Hepatocyte (in vitro differentiated cells): ENCODE measurements at regions not wholly inside any gene's neighbourhood (a gene's known extent, or its start where the extent isn't known, plus 50 kb on each side); places are given as distances from the start of the nearest gene placed in this dataset.
A peak's percentile ranks its signal among the peaks of the same experiment; 100 is the strongest.
"Not testable (repeated sequence)": the region's sequence is repeated elsewhere in the genome, so short reads cannot be mapped to it uniquely, and the experiment has no call there.

Experiments used
- DNase-seq: peaks from one replicate; pipeline ENCODE4 v3.0.0-alpha.2; 2016; ENCODE audit warnings: low spot score
- H2AFZ ChIP-seq: fragments of 200-600 bp; sonication (generic); 2 replicates; pipeline ENCODE4 v1.6.0; 2016; ENCODE audit warnings: antibody characterized with exemption, mild to moderate bottlenecking
- H3K27ac ChIP-seq: fragments of 200-600 bp; sonication (generic); 2 replicates; pipeline ENCODE4 v1.5.1; 2016; ENCODE audit warnings: mild to moderate bottlenecking
- H3K27me3 ChIP-seq: fragments of 200-600 bp; sonication (generic); 2 replicates; pipeline ENCODE4 v1.6.1; 2016
- H3K36me3 ChIP-seq: fragments of 200-600 bp; sonication (generic); replicated peaks from 2 replicates; pipeline ENCODE4 v1.5.1; 2016; ENCODE audit warnings: low read depth; ENCODE audit not compliant: insufficient read depth
- H3K4me1 ChIP-seq: fragments of 200-600 bp; sonication (generic); 2 replicates; pipeline ENCODE4 v1.5.1; 2016; ENCODE audit warnings: mild to moderate bottlenecking, moderate library complexity; ENCODE audit not compliant: insufficient read depth
- H3K4me2 ChIP-seq: fragments of 200-600 bp; sonication (generic); 2 replicates; pipeline ENCODE4 v1.6.0; 2016
- H3K4me3 ChIP-seq: fragments of 200-600 bp; sonication (generic); 2 replicates; pipeline ENCODE4 v1.5.1; 2016; ENCODE audit warnings: mild to moderate bottlenecking
- H3K79me2 ChIP-seq: fragments of 200-600 bp; sonication (generic); 2 replicates; pipeline ENCODE4 v1.6.0; 2017; ENCODE audit warnings: mild to moderate bottlenecking
- H3K9me2 ChIP-seq: fragments of 200-600 bp; sonication (generic); replicated peaks from 2 replicates; pipeline ENCODE4 v1.6.0; 2017; ENCODE audit warnings: mild to moderate bottlenecking; ENCODE audit not compliant: insufficient read depth
- H3K9me3 ChIP-seq: fragments of 200-600 bp; sonication (generic); 2 replicates; pipeline ENCODE4 v1.5.1; 2016; ENCODE audit warnings: low read depth, mild to moderate bottlenecking
- H4K20me1 ChIP-seq: fragments of 200-600 bp; sonication (generic); 2 replicates; pipeline ENCODE4 v1.6.0; 2016; ENCODE audit warnings: mild to moderate bottlenecking; ENCODE audit not compliant: insufficient read depth, poor library complexity, severe bottlenecking
- EZH2 ChIP-seq: fragments of 200-600 bp; sonication (generic); IDR thresholded peaks from 2 replicates; pipeline ENCODE4 v1.6.1; 2016; ENCODE audit warnings: antibody characterized with exemption, mild to moderate bottlenecking, borderline replicate concordance
- EZH2phosphoT487 ChIP-seq: fragments of 200-600 bp; sonication (generic); IDR thresholded peaks from one replicate; pipeline ENCODE4 v1.6.1; 2018; ENCODE audit warnings: antibody characterized with exemption, mild to moderate bottlenecking, low read depth, moderate library complexity; ENCODE audit not compliant: unreplicated experiment, severe bottlenecking
- WGBS: methylation state at CpG from one replicate; pipeline ENCODE4 v1.1.6; 2016; ENCODE audit warnings: low lambda C conversion rate; ENCODE audit errors: missing lambda C conversion rate; 5-methylcytosine and 5-hydroxymethylcytosine counted together
- TF ChIP-seq, protein P1 (sequence below): fragments of 200-600 bp; sonication (generic); IDR thresholded peaks from 2 replicates; pipeline ENCODE4 v1.5.1; 2016; ENCODE audit warnings: antibody characterized with exemption, mild to moderate bottlenecking; ENCODE audit not compliant: poor library complexity

DNA sequence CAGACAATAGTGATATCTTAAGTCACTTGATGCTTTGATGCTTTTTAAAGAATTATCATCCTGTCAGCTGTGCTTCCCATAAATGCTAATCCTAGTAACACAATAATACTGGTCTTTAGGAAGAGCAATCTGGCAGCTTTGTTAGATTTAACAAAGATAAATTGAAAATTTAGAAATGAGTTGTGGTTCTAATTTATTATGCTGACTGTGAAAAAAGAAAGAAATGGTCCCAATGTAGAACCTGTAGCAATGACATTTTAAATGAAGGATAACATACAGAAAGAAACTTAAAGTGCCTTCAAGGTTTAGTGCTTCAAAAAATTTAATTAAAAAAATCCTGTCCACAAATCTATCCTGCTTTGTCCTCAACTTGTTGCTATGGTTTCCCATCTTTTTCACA, 81.6 kb upstream of the HGF start:
- no peaks in the 10 kb centered on the region for H3K79me2 ChIP-seq
- no peaks in the 10 kb centered on the region for H3K4me1 ChIP-seq
- no peak for DNase-seq

DNA sequence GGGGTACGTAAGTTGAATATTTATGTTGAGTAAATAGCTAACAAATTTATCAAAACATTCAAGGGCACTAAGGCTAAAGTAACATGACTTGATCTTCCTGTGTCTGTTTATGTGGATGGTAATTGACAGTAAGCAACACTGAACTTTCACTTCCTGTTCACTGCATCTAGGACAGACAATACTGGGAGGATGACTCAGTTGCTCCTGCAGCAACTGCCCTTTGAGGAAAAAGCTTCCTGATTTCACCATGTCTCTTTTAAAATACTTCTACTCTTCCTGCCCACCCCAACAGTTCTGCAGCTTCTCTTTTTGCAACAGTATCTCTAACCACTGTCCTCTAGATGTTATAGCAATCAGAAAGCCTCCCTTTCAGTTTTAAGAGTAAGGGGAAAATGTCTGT, 76.6 kb upstream of the HGF start:
- H3K9me2 ChIP-seq = no peaks in the 10 kb centered on the region
- peak; percentile 23 for DNase-seq

More for the DNA sequence above, 81.6 kb upstream of the HGF start:
- no peak overlapping the region for H3K4me2 ChIP-seq
- H2AFZ ChIP-seq = no peak overlapping the region
- no peaks in the 10 kb centered on the region for H3K36me3 ChIP-seq
- H3K9me3 ChIP-seq = no peaks in the 10 kb centered on the region
- H3K4me3 ChIP-seq = no peak overlapping the region
- H3K27ac ChIP-seq = no peak overlapping the region
- no peaks in the 10 kb centered on the region for H4K20me1 ChIP-seq
- TF ChIP-seq, protein P1, sequence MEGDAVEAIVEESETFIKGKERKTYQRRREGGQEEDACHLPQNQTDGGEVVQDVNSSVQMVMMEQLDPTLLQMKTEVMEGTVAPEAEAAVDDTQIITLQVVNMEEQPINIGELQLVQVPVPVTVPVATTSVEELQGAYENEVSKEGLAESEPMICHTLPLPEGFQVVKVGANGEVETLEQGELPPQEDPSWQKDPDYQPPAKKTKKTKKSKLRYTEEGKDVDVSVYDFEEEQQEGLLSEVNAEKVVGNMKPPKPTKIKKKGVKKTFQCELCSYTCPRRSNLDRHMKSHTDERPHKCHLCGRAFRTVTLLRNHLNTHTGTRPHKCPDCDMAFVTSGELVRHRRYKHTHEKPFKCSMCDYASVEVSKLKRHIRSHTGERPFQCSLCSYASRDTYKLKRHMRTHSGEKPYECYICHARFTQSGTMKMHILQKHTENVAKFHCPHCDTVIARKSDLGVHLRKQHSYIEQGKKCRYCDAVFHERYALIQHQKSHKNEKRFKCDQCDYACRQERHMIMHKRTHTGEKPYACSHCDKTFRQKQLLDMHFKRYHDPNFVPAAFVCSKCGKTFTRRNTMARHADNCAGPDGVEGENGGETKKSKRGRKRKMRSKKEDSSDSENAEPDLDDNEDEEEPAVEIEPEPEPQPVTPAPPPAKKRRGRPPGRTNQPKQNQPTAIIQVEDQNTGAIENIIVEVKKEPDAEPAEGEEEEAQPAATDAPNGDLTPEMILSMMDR = no peak
- TF ChIP-seq EZH2 = no peak
- no peak for TF ChIP-seq EZH2phosphoT487
- H3K27me3 ChIP-seq = no peaks in the 10 kb centered on the region
- H3K9me2 ChIP-seq = no peaks in the 10 kb centered on the region

DNA sequence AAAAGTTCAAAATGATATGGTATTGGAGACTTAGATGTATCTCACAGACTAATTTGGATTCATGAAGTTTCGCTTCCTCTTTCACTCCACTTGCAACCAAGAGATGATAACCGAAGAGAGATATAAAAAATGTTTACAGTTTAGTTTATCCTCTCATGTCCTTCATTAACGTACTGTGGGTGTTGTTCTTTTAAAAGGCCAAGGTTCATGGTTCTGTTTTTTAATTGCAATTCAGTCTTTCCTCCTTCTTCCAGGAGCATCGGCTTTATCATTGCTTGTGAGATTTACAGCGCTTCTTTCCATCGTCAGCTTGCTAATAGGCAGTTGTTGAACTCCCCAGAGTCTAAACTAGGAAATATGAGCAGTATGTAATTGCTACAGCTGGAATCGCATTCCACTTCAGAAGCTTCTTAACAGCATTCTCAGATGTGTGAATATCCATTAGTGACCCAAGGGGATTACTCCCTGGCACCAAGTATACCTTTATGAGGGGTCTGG, 75.9 kb upstream of the HGF start:
- H3K27ac ChIP-seq = peak overlapping the region; percentile 54

More for the DNA sequence above, 76.6 kb upstream of the HGF start:
- 44% methylated on average over 1 of the region's 1 CpG for WGBS
- Histone ChIP-seq H3K4me3 (no peak overlapping the region), H3K4me2 (peak overlapping the region; percentile 58), H3K36me3 (no peaks in the 10 kb centered on the region), H4K20me1 (no peaks in the 10 kb centered on the region), H3K27ac (peak overlapping the region; percentile 54), H3K9me3 (no peaks in the 10 kb centered on the region), H3K79me2 (no peaks in the 10 kb centered on the region), H3K4me1 (no peaks in the 10 kb centered on the region), H3K27me3 (no peaks in the 10 kb centered on the region), H2AFZ (no peak overlapping the region)
- TF ChIP-seq, protein P1 = no peak
- TF ChIP-seq EZH2 (no peak), EZH2phosphoT487 (no peak)

DNA sequence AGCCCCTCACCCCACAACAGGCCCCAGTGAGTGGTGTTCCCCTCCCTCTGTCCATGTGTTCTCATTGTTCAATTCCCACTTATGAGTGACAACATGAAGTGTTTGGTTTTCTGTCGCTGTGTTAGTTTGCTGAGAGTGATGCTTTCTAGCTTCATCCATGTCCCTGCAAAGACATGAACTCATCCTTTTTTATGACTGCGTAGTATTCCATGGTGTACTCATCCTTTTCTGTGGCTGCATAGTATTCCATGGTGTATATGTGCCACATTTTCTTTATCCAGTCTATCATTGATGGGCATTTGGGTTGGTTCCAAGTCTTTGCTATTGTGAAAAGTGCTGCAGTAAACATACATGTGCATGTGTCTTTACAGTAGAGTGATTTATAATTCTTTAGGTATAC, 73.8 kb upstream of the HGF start:
- not testable (repeated sequence) for H3K36me3 ChIP-seq, H3K27ac ChIP-seq, DNase-seq, H3K4me1 ChIP-seq, H2AFZ ChIP-seq, H3K4me2 ChIP-seq, H4K20me1 ChIP-seq, H3K27me3 ChIP-seq, H3K79me2 ChIP-seq, H3K9me2 ChIP-seq, H3K9me3 ChIP-seq, H3K4me3 ChIP-seq
- WGBS = 96% methylated on average over 2 of the region's 2 CpGs

More for the DNA sequence above, 75.9 kb upstream of the HGF start:
- Histone ChIP-seq H3K4me2 (peak overlapping the region; percentile 58), H3K4me1 (no peaks in the 10 kb centered on the region), H3K9me3 (no peaks in the 10 kb centered on the region), H4K20me1 (no peaks in the 10 kb centered on the region), H2AFZ (no peak overlapping the region), H3K79me2 (no peaks in the 10 kb centered on the region), H3K4me3 (no peak overlapping the region), H3K27me3 (no peaks in the 10 kb centered on the region), H3K36me3 (no peaks in the 10 kb centered on the region), H3K9me2 (no peaks in the 10 kb centered on the region)
- 51% methylated on average over 7 of the region's 7 CpGs for WGBS
- peak; percentile 6 for DNase-seq
- TF ChIP-seq EZH2phosphoT487 = no peak
